ENCODE measurements at regions not wholly inside any gene's neighbourhood (a gene's known extent, or its start where the extent isn't known, plus 50 kb on each side); places are given as distances from the start of the nearest gene placed in this dataset.

- no peak for TF ChIP-seq ZNF416 (tag by site-specific recombination; IDR thresholded peaks at IDR 0.05)
- TF ChIP-seq ZNF366 (tag by site-specific recombination; conservative IDR thresholded peaks at IDR 0.05) = no peak
- TF ChIP-seq CTCF (tag by site-specific recombination; IDR thresholded peaks at IDR 0.05) = no peak
- no peak for TF ChIP-seq TCF7L2 (IDR thresholded peaks at IDR 0.05; ENCODE audit: borderline replicate concordance, low read depth, low read length)
- no peak for TF ChIP-seq ZNF561 (tag by site-specific recombination; IDR thresholded peaks at IDR 0.05; ENCODE audit: borderline replicate concordance)
- no peak for TF ChIP-seq ZNF571 (tag by site-specific recombination; IDR thresholded peaks at IDR 0.05)
- no peak for TF ChIP-seq ZBTB44 (tag by site-specific recombination; IDR thresholded peaks at IDR 0.05)
- no peak for TF ChIP-seq YY1 (tag by site-specific recombination; IDR thresholded peaks at IDR 0.05)
These were observed 114.5 kb downstream of the NUF2 start for GRCh38 chr1:163436140-163436812.

Measured in HEK293 (cell line).